ENCODE measurements at regions not wholly inside any gene's neighbourhood (a gene's known extent, or its start where the extent isn't known, plus 50 kb on each side); places are given as distances from the start of the nearest gene placed in this dataset.
A peak's percentile ranks its signal among the peaks of the same experiment; 100 is the strongest.

- H4K20me1 ChIP-seq (ENCODE audit: insufficient read depth, low read length) = no peaks in the 10 kb centered on the region
- no peak overlapping the region for H2BK15ac ChIP-seq (ENCODE audit: low read depth, low read length)
- H2BK20ac ChIP-seq (ENCODE audit: low read depth, low read length) = no peak overlapping the region
- H4K8ac ChIP-seq (ENCODE audit: low read depth in 2 of 2, low read length in 2 of 2) = no peak overlapping the region
- no peak overlapping the region for H4K91ac ChIP-seq (ENCODE audit: insufficient read depth, low read depth, low read length)
- TF ChIP-seq RCOR1 (IDR thresholded peaks at IDR 0.05; ENCODE audit: insufficient replicate concordance, low read length) (no peak), MXI1 (IDR thresholded peaks at IDR 0.05; ENCODE audit: borderline replicate concordance, low read depth, low read length) (no peak), RFX5 (IDR thresholded peaks at IDR 0.05; ENCODE audit: low read depth, low read length) (no peak), NFE2L2 (IDR thresholded peaks at IDR 0.05; ENCODE audit: low read depth, low read length) (no peak), POLR2A (IDR thresholded peaks at IDR 0.05; ENCODE audit: low read depth, low read length) (no peak), CEBPB (IDR thresholded peaks at IDR 0.05; ENCODE audit: low read depth, low read length) (no peak), MAZ (IDR thresholded peaks at IDR 0.05; ENCODE audit: borderline replicate concordance, low read depth, low read length) (no peak), SMC3 (IDR thresholded peaks at IDR 0.05; ENCODE audit: low read depth, low read length) (no peak), RAD21 (IDR thresholded peaks at IDR 0.05; ENCODE audit: low read length) (peak; percentile 11; the same call in 1 of the 2 replicates), CTCF (conservative IDR thresholded peaks at IDR 0.05; ENCODE audit: low read depth, low read length) (0 out of 2 replicates have a peak, but pooled peaks have one; percentile 15), USF2 (IDR thresholded peaks at IDR 0.05; ENCODE audit: low read depth, low read length) (no peak), FOS (IDR thresholded peaks at IDR 0.05; ENCODE audit: low read depth, low read length) (no peak), CHD1 (IDR thresholded peaks at IDR 0.05; ENCODE audit: low read depth, low read length) (no peak), ELK1 (IDR thresholded peaks at IDR 0.05; ENCODE audit: borderline replicate concordance, low read depth, low read length) (no peak)
- H3K27ac ChIP-seq (ENCODE audit: insufficient read depth, low read length) = no peak overlapping the region
- dilution Hi-C loops (cut with HindIII; ENCODE audit: low sequenced_read_pairs, unreplicated experiment) (no loop called here), intact Hi-C loops (cut with micrococcal nuclease) (loop anchor here (10.0 kb wide), 1 partner anchor 1357 kb away; the partner anchor contains the start of gene RGS21), in situ Hi-C loops (cut with MboI; ENCODE audit: low sequenced_read_pairs) (loop anchor here (25.0 kb wide), 1 partner anchor 1355 kb away; the partner anchor contains the start of gene RGS21)
- H3K9me1 ChIP-seq (ENCODE audit: insufficient read depth, low read length) = no peaks in the 10 kb centered on the region
- ChIA-PET POLR2A (ENCODE audit: unreplicated experiment) (no interaction called here), CTCF (no interaction called here)
- H3K9ac ChIP-seq (ENCODE audit: low read depth, low read length) = no peak overlapping the region
- no peak overlapping the region for H3K4ac ChIP-seq (ENCODE audit: low read depth, low read length)
- H3K36me3 ChIP-seq (ENCODE audit: control insufficient read depth, insufficient read depth, low read length) = no peaks in the 10 kb centered on the region
- no peaks in the 10 kb centered on the region for H3K27me3 ChIP-seq (ENCODE audit: control insufficient read depth, insufficient read depth, low read length)
- no peaks in the 10 kb centered on the region for H3K9me3 ChIP-seq (ENCODE audit: control insufficient read depth, insufficient read depth, low read length)
- no peak overlapping the region for H3K14ac ChIP-seq (replicated peaks; ENCODE audit: low read depth, low read length)
- H2BK5ac ChIP-seq (ENCODE audit: low read depth, low read length, poor library complexity, severe bottlenecking) = no peak overlapping the region
- no TSS peak for BruUV-seq (replicated peaks)
- no peak overlapping the region for H2AK5ac ChIP-seq (ENCODE audit: low read depth, low read length)
- no peaks in the 10 kb centered on the region for H3K79me1 ChIP-seq (ENCODE audit: low read depth in 1 of 2, low read length in 2 of 2)
- DNase-seq = peak; percentile 6
- no peak overlapping the region for H2AFZ ChIP-seq (replicated peaks; ENCODE audit: low read length, poor library complexity)
- H3K4me3 ChIP-seq (ENCODE audit: insufficient read depth, low read depth, low read length) = no peak overlapping the region
- H4K5ac ChIP-seq (ENCODE audit: low read depth, low read length) = no peak overlapping the region
- no peaks in the 10 kb centered on the region for H3K4me1 ChIP-seq (ENCODE audit: control insufficient read depth, insufficient read depth, low read length)
- H3K23ac ChIP-seq (ENCODE audit: low read depth, low read length) = no peak overlapping the region
- H3K56ac ChIP-seq (ENCODE audit: extremely low read depth, insufficient read depth, low read length) = no peak overlapping the region
- no peak overlapping the region for H3K18ac ChIP-seq (ENCODE audit: low read depth, low read length)
- no peak overlapping the region for H2AK9ac ChIP-seq (replicated peaks; ENCODE audit: low read depth, low read length, poor library complexity)
- H2BK120ac ChIP-seq (ENCODE audit: low read depth, low read length) = no peak overlapping the region
- no peak for ATAC-seq (ENCODE audit: low read depth)
- H3K4me2 ChIP-seq (ENCODE audit: low read depth, low read length) = no peak overlapping the region
Observed at GRCh38 chr1:190957565-190957964, 479.9 kb upstream of the BRINP3 start.

All from IMR-90 (cell line).